ENCODE measurements at regions not wholly inside any gene's neighbourhood (a gene's known extent, or its start where the extent isn't known, plus 50 kb on each side); places are given as distances from the start of the nearest gene placed in this dataset.

- TF ChIP-seq CTCF (conservative IDR thresholded peaks at IDR 0.05; ENCODE audit: low read length) (no peak), EZH2phosphoT487 (IDR thresholded peaks at IDR 0.05; ENCODE audit: borderline replicate concordance, low read depth, low read length) (no peak)
Measured at GRCh38 chr7:41222746-41223145, 480.1 kb downstream of the INHBA start.
